NB4 (cell line): ENCODE measurements at regions not wholly inside any gene's neighbourhood (a gene's known extent, or its start where the extent isn't known, plus 50 kb on each side); places are given as distances from the start of the nearest gene placed in this dataset.

ENCODE experiments used
- CTCF ChIP-seq: IDR thresholded peaks from one replicate; pipeline ENCODE4 v1.5.1; 2012; ENCODE audit warnings: low read depth, low read length
- MYC ChIP-seq: IDR thresholded peaks from 2 replicates; pipeline ENCODE4 v1.6.1; 2011; ENCODE audit warnings: low read depth, low read length

- TF ChIP-seq CTCF (no peak), MYC (no peak)
These were observed 166.0 kb downstream of the SPATA31D1 start for GRCh38 chr9:82154573-82154972.
